ENCODE measurements at regions not wholly inside any gene's neighbourhood (a gene's known extent, or its start where the extent isn't known, plus 50 kb on each side); places are given as distances from the start of the nearest gene placed in this dataset.
"Not testable (repeated sequence)": the region's sequence is repeated elsewhere in the genome, so short reads cannot be mapped to it uniquely, and the experiment has no call there.

- DNase-seq, result no peak
These were observed 516.0 kb downstream of the REEP3 start for GRCh38 chr10:64037071-64037661.

DNA sequence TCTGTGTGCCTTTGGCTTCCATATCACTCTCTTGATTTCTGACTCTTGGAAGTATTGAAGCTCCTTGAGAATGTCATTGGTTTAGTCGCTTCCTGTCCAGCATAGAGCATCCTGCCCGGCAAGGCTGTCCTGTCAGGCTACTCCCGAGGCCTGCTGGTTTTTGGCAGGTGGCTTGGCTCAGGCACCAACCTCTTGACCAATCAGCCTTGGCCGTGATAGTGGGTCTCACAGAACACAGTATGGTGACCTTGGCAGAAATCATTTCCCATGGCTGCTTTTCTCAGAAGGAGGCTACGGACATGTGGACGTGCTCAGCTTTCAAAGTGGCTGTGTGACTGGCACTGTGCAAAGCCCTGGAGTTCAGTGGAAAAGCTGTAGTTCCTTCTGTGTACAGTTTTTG, 516.9 kb downstream of the REEP3 start:
- no peak for DNase-seq

DNA sequence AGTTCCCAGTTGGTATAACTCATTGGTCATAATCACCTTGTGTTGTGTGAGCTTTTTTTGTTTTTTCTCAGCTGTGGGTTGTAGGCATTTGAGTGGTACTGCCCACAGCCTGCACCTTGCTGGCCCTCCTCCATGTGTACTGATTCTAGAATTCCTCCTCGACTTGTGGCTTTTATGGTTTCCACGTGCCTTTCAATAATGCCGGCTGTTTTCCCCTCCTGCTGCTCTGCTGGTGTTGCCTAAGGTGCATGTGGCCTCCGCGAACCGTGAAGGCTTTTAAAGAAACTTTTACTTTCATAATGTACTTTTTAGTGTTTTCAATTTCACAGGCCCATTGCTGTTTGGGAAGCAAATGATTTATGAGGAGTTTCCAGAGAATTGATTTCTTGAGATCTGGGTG, 518.0 kb downstream of the REEP3 start:
- DNase-seq, result no peak

GRCh38 chr10:64040781-64041180, 519.6 kb downstream of the REEP3 start:
- DNase-seq, result no peak

DNA sequence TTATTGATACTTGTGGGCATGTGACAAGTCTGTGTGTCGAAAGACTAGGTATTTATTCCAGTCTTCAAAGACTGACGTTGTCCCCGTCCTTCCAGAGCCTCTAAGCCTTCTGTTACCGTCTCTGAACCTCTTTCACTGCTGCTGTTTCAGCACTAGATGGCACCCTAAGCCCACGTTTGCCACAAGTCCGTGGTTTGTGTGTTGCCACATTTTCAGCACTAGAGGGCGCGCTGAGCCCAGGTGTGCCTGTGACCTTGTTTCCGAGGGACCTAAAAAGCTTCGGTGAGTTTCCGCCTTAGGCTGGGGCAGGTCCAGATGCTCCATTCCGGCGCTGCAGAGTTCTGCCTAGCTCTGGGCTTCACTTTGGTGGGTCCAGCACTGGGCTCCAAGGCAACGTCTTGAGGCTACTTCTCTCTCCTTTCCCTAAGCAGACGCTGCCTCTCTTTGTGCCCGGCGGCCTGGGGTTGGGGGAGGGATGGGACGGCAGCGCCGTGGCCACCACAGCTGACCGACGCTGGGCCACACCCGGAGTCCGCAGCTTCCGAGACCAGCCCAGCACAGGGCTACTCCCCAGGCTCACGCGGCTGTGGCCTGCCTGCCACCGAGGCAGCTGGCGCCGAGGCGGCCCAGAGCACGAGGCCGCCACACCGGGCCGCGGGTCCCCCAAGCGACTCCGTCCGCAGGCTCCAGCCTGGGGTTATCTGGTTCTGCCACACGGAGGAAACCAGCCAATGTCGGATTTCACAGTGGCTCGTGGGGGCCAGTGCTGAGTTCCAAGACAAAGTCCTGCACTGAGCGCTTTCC, 520.2 kb downstream of the REEP3 start:
- peak; percentile 74 for DNase-seq

GRCh38 chr10:64041989-64042490, 520.8 kb downstream of the REEP3 start:
- DNase-seq, result no peak

GRCh38 chr10:64044098-64044497, 522.9 kb downstream of the REEP3 start:
- DNase-seq, result no peak

DNA sequence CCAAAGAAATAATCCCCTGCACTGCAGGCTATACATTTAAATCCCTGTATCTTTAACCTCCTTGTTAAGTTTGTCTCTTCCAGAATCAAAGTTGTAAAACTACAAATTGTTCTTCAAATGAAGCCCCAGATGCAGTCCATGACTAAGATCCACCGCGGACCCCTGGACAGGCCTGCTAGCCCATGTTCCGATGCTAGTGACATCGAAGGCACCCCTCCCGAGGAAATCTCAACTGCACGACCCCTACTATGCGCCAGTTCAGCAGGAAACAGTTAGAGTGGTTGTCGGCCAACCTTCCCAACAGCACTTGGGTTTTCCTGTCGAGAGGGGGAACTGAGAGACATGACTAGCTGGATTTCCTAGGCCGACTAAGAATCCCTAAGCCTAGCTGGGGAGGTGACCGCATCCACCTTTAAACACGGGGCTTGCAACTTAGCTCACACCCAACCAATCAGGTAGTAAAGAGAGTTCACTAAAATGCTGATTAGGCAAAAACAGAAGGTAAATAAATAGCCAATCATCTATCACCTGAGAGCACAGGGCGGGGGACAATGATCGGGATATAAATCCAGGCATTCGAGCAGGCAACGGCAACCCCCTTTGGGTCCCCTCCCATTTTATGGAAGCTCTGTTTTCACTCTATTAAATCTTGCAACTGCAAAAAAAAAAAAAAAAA, 523.9 kb downstream of the REEP3 start:
- DNase-seq, result not testable (repeated sequence)

DNA sequence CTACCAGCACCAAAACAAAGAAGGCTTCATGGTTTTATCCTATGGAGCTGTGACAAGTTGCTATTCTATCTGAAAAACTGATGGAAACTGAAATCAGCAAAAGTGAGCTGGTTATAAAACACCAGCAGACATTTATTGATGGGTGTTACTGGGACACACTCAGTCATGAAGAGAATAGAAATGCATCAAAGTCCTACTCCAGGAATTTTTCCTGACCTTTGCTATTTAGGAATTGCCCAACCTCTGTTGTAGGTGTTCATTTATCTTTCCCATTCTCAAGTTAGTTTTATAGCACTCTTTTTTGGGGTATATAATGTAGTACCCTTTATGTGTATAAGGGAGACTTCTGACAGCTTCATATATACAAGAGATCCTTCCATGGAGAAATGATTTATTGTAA, 533.2 kb downstream of the REEP3 start:
- no peak for DNase-seq

- DNase-seq, result peak; percentile 6
These were observed 538.7 kb downstream of the REEP3 start for GRCh38 chr10:64059884-64060283.

DNA sequence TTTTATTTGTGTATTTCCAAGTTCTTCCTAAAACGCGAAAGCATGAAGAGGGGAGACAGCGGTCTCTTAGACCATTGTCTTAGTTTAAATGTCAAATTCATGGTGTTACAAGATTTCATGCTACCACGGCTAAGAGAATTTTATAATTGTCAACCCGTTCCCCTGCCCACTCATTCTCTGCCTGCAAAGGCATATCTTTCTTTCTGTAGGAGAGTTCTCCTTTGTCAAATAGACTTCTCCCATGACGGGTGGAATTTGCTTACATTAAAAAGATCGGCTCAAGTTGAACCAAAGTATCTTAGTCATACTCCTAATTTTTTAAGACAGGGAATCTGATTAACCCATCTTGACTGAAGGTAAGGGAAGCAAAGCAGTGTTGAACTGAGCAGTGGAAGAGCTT, 539.2 kb downstream of the REEP3 start:
- no peak for DNase-seq

DNA sequence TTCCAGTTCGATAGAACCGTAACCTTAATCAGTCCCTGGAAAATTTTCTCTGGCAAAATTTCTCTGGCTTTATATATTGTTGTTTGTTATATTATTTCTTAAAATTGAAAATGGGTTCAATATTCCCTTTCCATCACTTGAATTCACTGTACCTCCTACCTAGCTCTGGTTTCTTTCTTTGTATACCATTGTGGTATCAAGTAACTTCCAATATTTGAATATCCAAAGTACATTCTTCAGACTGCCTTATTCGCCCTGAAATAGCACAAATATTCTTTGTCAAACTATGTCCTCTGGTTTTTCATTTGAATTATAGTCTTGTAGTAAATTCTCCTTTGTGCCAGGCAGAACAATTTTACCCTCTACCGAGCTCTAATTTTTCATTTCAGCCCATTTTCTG, 541.6 kb downstream of the REEP3 start:
- DNase-seq, result no peak

DNA sequence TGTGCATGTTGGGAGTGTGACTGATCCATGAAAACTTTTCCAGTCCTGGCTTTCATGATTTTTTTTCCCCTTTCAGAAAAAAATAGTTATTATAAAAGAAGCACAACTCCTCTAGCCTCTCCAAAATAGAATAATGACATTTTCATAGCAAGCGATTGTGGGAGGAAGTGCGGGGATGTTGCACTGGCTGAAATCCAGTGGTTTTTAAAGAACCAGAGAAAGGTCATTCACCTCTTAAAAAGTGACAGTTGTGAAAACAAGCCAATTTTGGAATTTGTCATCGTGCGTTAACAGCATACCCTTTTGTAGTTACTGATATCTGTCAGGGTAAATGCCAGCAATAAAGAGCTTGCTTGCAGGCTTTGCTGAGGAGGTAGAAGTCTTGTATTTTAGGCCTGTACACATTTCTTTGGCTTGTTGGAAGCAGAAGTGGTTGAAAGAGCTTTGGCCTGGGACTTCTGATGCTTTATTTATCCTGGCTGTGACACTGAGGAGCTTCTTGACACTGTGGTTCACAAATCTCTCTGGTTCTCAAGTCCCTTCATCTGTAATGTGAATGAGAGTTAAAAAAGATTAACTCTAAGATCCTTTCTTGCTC, 545.9 kb downstream of the REEP3 start:
- no peak for DNase-seq

GRCh38 chr10:64067859-64068258, 546.7 kb downstream of the REEP3 start:
- DNase-seq, result no peak

DNA sequence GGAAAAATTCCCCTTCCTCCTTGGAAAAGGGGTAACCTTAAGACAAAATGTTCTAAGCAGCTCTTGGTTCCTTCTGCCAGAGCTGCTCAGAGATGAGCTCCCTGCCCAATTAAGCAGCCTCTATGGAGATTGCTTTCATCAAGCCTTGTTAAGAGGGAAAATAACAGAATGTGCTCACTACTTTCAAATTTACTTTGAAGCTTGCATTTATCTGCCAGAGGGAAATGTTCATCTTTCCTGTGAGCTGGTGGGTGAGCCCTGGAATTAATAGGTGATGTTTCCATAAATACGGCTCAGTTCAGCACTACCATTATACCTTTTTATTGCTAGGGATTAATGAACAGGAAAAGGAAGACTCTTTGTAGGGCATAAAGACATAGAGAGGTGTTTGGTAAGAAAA, 549.0 kb downstream of the REEP3 start:
- DNase-seq, result no peak

GRCh38 chr10:64071218-64071617, 550.0 kb downstream of the REEP3 start:
- DNase-seq, result no peak

- DNase-seq, result no peak
These were observed 554.4 kb downstream of the REEP3 start for GRCh38 chr10:64075604-64076003.

- no peak for DNase-seq
These were observed 555.2 kb downstream of the REEP3 start for GRCh38 chr10:64076322-64076940.

DNA sequence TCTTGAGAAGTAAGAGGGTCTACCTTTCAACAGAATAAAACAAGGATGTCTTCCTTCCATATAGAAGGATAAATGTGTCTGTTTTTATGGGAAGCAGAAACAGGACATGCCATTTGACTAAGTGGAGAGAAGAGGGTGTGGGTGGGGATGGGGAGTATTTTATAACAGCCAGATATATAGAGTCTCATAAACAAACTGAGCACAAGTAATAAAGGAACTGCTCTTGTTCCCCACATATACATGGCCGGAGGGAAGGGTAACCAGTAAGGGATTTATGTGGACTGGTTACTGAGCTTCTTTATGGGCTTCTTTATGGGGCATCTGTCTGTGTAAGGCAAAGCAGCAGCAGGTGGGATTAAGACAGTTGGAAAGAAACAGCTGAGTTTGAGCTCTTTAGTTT, 558.1 kb downstream of the REEP3 start:
- DNase-seq, result peak; percentile 63

DNA sequence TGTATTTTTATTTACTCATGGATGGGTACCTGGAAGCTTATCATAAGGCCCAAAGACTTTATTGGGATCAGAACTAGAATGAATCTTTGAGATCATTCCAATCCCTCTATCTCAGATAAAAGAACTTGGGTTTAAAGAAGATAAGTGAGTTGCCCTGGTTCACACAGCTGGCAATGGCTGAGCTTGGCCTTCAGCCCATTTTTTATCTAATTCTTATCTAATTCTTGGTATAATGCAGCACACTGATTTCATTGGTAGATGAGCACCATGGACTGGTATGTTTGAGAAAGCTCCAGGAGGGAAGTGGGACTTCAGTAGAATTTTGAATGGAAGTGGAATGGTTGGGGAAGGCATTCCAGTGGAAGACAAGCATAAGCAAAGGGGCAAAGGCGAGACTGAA, 558.9 kb downstream of the REEP3 start:
- peak; percentile 3 for DNase-seq

- DNase-seq, result no peak
These were observed 560.8 kb downstream of the REEP3 start for GRCh38 chr10:64081947-64082482.

GRCh38 chr10:64086083-64086767, 565.0 kb downstream of the REEP3 start:
- DNase-seq, result peak; percentile 15

Measured in NCI-H82 (cell line).